ENCODE measurements at regions not wholly inside any gene's neighbourhood (a gene's known extent, or its start where the extent isn't known, plus 50 kb on each side); places are given as distances from the start of the nearest gene placed in this dataset.

DNA sequence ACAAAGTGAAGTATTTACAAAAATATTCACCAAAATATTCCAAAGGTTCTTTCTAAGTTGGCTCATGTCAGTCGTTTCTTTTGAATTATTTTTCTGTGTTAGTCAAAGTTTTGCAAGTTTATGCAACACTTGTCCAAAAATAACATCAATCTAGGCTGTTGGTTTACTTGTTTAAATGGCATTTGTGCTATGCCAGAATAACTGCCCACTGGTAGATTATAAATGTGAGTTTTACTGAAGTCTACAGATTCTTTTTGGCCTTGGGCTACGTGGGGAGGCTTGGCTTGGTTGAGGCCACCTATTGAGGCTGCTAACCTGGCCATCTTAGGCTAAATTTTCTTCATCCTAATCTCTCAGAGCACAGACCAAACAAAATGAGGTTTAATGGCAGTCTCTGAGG lies 1091.9 kb upstream of the RAG2 start:
- DNase-seq = no peak

DNA sequence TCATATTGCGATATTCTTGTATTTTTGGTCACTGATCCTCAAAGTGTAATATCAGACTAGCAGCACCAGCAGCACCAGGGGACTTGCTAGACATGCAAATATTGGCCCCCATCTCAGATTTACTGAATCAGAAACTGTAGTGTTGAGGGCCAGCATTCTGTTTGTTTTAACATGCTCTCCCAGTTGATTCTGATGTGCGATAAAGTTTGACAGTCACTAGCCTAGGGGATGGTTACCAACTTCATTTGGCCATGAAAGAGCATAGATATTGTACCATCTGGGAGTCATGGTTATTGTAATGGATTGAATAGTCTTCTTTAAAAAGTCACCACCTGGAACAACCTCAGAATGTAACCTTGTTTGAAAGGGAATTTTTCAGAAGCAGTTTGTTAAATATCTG lies 1090.4 kb upstream of the RAG2 start:
- no peak for DNase-seq

- DNase-seq = no peak
Measured at GRCh38 chr11:37687130-37687529, 1089.1 kb upstream of the RAG2 start.

DNA sequence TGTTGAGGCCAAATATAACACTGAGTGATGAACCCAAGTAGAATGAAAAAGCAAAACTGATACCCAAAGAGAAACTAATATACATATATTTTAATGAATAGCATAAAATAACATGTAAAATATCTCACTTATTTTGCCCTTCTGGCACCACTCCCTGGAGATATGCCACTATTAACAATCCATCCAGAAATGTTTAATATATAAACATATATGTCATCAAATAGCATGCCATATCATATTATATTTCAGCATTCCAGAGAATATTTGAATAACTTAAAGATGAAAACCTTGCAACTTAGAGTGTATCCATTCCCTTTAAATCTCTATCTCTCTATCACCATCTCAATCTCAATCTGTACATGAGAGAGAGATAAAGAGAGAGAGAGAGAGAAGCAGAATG lies 1073.3 kb upstream of the RAG2 start:
- no peak for DNase-seq

GRCh38 chr11:37666960-37667359 lies 1068.9 kb upstream of the RAG2 start:
- DNase-seq = no peak

- peak; percentile 51 for DNase-seq
Measured at GRCh38 chr11:37657645-37658044, 1059.6 kb upstream of the RAG2 start.

GRCh38 chr11:37647767-37648166 lies 1049.7 kb upstream of the RAG2 start:
- no peak for DNase-seq

DNA sequence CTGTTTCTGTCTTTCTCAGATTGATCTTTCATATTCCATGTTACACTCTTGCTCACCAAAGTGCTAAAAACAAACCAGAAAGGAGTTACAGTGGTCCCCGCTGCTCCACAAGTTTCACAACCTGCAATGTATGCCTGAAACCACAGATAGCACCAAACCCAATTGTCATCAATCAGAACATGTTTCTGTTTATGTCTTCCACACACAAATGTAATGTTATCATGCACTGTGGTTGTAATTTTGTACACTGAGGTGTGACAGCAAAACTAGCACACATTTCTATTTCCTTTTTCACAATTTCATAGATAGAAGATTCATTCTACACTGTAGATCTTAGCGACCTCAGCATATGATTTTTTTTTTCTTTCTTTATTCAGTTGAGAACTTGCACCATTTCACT lies 1045.9 kb upstream of the RAG2 start:
- DNase-seq = no peak

- DNase-seq = no peak
Measured at GRCh38 chr11:37642296-37642695, 1044.3 kb upstream of the RAG2 start.

- no peak for DNase-seq
Measured at GRCh38 chr11:37632748-37633147, 1034.7 kb upstream of the RAG2 start.

GRCh38 chr11:37630866-37631265 lies 1032.8 kb upstream of the RAG2 start:
- no peak for DNase-seq

DNA sequence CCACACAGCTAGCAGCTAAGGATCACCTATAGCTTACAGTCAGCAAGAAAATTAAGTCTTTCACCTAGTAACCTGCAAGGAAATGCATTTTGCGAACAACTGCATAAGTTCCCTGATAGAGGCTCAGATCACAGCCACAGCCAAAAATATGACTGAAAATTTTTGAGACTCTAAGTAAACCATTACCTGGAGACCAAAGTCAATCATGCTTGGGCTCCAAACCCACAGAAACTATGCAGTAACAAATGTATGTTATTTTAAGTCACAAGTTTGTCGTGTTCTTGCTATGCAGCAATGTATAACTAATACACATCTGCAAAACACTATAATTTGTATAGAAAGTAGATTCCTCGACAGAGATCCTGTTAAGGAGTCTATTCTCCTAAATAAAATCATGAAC lies 1025.7 kb upstream of the RAG2 start:
- no peak for DNase-seq

DNA sequence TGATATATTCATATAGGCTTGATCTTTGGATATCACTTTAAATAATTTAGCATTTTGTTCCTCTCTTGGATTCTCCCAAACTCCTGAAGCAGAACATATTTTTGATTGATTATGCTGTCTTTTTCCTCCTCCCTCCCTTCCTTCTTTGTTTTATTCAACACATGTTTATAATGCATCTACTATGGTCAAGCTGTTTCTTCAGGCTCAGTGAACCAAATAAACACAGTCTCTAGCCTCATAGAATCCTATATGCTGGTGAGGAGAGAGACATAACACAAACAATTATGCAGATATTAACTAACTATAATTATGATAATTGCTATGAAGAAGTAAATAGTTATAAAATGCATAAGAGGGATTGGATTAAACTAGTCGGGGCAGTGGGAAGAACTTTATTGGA lies 1023.6 kb upstream of the RAG2 start:
- DNase-seq = no peak

DNA sequence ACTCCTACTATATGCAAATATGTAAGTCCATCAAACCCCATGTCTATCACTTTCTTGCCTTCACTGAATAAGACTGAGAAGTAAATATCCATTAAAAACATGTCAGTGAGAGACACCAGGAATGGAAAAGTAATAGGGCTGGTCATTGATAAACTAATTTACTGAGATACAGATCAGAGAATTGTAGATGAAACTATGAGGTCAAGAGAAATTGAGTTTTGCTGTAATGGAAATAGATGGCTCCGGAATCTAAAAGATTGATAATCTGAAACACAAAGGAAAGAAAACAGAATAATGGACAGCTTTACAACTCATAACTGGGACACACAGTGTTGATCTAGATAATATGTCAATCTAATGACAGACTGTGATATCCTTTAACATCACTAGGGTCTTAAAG lies 1018.3 kb upstream of the RAG2 start:
- DNase-seq = no peak

DNA sequence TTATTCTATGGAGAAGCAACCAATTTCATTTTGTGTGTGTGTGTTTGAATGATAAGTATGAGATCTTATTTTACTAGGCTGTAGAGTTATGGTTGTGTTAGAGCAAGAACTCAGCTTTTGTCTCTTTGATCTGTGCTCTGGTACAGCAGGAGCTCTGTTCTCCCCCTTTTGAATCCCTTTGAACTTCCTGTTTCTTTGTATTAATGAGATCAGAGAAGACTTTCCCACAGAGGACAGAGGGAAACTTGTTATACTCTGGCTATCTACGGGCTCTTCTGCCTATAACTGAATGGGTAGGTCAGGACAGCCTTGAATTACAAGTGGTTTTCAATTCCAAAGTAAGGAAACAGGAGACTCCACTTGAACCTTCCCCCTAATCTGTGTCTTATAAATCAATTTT lies 1015.0 kb upstream of the RAG2 start:
- no peak for DNase-seq

- DNase-seq = no peak
Measured at GRCh38 chr11:37612146-37612545, 1014.1 kb upstream of the RAG2 start.

- peak; percentile 3 for DNase-seq
Measured at GRCh38 chr11:37605229-37605628, 1007.2 kb upstream of the RAG2 start.

- DNase-seq = no peak
Measured at GRCh38 chr11:37598381-37598780, 1000.3 kb upstream of the RAG2 start.

- no peak for DNase-seq
Measured at GRCh38 chr11:37597776-37598175, 999.7 kb upstream of the RAG2 start.

DNA sequence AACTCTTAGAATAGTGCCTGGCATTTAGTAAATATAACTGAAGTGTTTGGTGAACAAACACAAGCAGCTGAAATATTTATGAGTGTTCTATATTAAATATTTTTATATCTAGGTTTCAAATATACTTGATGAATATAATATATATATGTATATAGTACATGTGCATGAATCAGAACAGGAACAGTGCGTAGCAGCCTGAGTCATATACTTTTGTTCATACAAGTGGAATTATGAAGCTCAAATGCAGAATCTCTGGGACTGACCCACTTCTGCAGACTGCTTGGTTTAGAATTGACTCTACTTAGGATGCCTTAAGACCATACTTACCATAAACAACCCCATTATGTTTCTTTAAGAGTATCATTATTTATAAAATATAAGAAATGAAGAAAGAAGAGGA lies 997.8 kb upstream of the RAG2 start:
- peak; percentile 73 for DNase-seq

GRCh38 chr11:37574361-37574760 lies 976.3 kb upstream of the RAG2 start:
- DNase-seq = no peak

DNA sequence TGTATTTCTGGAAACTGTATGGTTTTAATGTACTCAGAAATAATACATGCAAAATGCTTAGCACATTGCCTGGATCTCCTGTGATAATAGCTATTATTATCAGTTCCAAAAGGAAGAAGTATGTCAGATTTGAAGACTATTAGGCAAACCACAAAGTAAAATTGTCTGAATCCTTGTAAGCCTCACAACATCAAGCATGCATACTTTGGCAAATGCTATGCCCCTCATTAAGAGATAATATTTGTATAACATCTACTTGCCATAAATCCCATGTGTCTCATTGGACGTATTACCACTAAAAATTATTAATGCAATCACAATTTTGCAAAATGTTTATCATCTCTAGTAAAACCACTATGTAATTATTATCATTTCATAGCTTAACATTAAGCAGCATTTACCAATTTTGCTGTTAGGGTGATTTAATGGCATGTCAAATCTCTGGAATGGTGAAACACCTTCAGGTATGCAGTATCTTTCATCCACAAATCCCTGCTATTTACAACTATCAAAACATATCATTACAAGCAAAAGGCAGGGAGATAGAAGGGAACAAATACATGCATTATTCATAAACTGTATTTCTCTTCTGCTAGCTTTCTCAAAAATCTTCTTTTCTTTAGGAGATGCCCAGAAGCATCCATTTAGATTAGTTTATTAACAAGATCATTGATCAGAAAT lies 974.6 kb upstream of the RAG2 start:
- no peak for DNase-seq

GRCh38 chr11:37571246-37571645 lies 973.2 kb upstream of the RAG2 start:
- no peak for DNase-seq

- no peak for DNase-seq
Measured at GRCh38 chr11:37560991-37561390, 963.0 kb upstream of the RAG2 start.

GRCh38 chr11:37560346-37560745 lies 962.3 kb upstream of the RAG2 start:
- DNase-seq = no peak

Measured in DMS53 (cell line).